Renal cortex interstitium (tissue), 11 donors: ENCODE measurements at regions not wholly inside any gene's neighbourhood (a gene's known extent, or its start where the extent isn't known, plus 50 kb on each side); places are given as distances from the start of the nearest gene placed in this dataset.

Experiments used
- DNase-seq, 11 donors: peaks; one replicate each; pipeline ENCODE4 v3.0.0-alpha.2; 2013; ENCODE audit warnings: low read depth in 9 of 11, low spot score in 4 of 11; ENCODE audit errors: extremely low read depth in 1 of 11

- DNase-seq: peak in 10 of 11 donors; percentile 70 to 95 (median 84)
These were observed 70.5 kb upstream of the ZNF516 start for GRCh38 chr18:76565238-76566173.

GRCh38 chr18:76564655-76565237 lies 69.7 kb upstream of the ZNF516 start:
- DNase-seq: peak in 1 of 11 donors; percentile 12

- DNase-seq: no peak
These were observed 69.1 kb upstream of the ZNF516 start for GRCh38 chr18:76564117-76564516.

GRCh38 chr18:76562286-76563122 lies 67.5 kb upstream of the ZNF516 start:
- no peak for DNase-seq

GRCh38 chr18:76558881-76559667 lies 64.0 kb upstream of the ZNF516 start:
- no peak for DNase-seq

- DNase-seq: no peak
These were observed 62.1 kb upstream of the ZNF516 start for GRCh38 chr18:76557026-76557575.

GRCh38 chr18:76554547-76555222 lies 59.6 kb upstream of the ZNF516 start:
- no peak for DNase-seq

- DNase-seq: no peak
These were observed 58.9 kb upstream of the ZNF516 start for GRCh38 chr18:76553715-76554546.

- DNase-seq: no peak
These were observed 53.5 kb upstream of the ZNF516 start for GRCh38 chr18:76548541-76548940.

- no peak for DNase-seq
These were observed 52.3 kb upstream of the ZNF516 start for GRCh38 chr18:76547296-76547695.

GRCh38 chr18:76546436-76546835 lies 51.4 kb upstream of the ZNF516 start:
- no peak for DNase-seq

GRCh38 chr18:76546088-76546435 lies 51.0 kb upstream of the ZNF516 start:
- no peak for DNase-seq

GRCh38 chr18:76545433-76546087 lies 50.5 kb upstream of the ZNF516 start:
- DNase-seq: no peak

GRCh38 chr18:76544511-76545345 lies 49.7 kb upstream of the ZNF516 start:
- DNase-seq: no peak
